Progenitor cell of endocrine pancreas (in vitro differentiated cells): ENCODE measurements at regions not wholly inside any gene's neighbourhood (a gene's known extent, or its start where the extent isn't known, plus 50 kb on each side); places are given as distances from the start of the nearest gene placed in this dataset.

Experiments
- DNase-seq: peaks from one replicate; pipeline ENCODE4 v3.0.0; 2021; ENCODE audit warnings: low spot score; ENCODE audit not compliant: unreplicated experiment
- H3K27ac Mint-ChIP-seq: 2 replicates; pipeline ENCODE4 v1.8.0; 2021; ENCODE audit warnings: mild to moderate bottlenecking, moderate library complexity, mixed read lengths
- H3K27me3 Mint-ChIP-seq: 2 replicates; pipeline ENCODE4 v1.8.0; 2021; ENCODE audit warnings: mixed read lengths
- H3K36me3 Mint-ChIP-seq: 2 replicates; pipeline ENCODE4 v1.8.0; 2022; ENCODE audit warnings: mixed read lengths; ENCODE audit not compliant: insufficient read depth
- H3K4me1 Mint-ChIP-seq: 2 replicates; pipeline ENCODE4 v1.8.0; 2021; ENCODE audit warnings: low read depth, mixed read lengths
- H3K4me3 Mint-ChIP-seq: 2 replicates; pipeline ENCODE4 v1.8.0; 2021; ENCODE audit warnings: low read depth, mild to moderate bottlenecking, moderate library complexity, mixed read lengths
- H3K9me3 Mint-ChIP-seq: 2 replicates; pipeline ENCODE4 v1.8.0; 2021; ENCODE audit warnings: low read depth, mixed read lengths
- CTCF ChIP-seq: fragments of 200-600 bp; sonication (generic); IDR thresholded peaks from one replicate; pipeline ENCODE4 v1.5.0; 2021; ENCODE audit warnings: antibody characterized with exemption, mild to moderate bottlenecking; ENCODE audit not compliant: unreplicated experiment

DNA sequence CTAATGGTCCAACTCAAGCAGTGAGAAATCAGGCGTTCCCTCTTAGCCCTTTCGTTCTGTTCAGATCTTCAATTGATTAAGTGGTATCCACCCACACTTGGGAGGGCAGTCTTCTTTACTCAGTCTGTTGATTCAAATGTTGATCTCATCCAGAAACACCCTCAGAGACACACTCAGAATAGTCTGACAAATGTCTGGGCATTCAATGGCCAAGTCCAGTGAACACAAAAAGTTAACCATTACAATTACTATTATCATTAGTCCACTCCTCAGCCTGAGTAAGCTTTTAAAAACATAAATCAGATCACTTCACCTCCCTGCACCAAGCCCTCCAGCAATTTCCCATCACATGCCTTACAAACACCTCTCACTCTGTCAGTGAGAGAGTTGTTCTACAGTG, 423.2 kb downstream of the RFPL4B start:
- Mint-ChIP-seq H3K4me1 (peaks cover 20% of the 10 kb centered on the region), H3K27me3 (no peaks in the 10 kb centered on the region), H3K4me3 (no peak overlapping the region), H3K36me3 (no peaks in the 10 kb centered on the region), H3K27ac (no peak overlapping the region), H3K9me3 (peaks cover 11% of the 10 kb centered on the region)
- DNase-seq, result no peak
- TF ChIP-seq CTCF, result no peak

DNA sequence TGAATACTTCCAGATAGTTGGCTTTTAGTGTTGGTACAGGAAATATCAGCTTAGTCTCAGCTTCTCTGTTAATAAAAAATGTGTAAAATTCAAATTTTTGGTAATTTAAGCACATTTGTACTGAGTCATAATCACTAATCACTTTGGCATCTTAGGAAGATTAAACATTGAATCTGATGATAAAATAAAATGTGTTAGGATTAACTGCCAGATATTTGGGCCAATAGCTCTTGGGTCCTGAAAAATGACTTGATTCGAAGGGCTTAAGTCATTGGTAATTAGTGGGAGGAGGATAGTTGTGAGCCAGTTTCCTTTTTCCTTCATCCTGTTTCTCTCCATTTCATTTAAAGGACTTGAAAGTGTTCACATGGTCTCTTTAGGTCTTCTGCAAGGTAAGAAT, 426.1 kb downstream of the RFPL4B start:
- no peak for DNase-seq
- TF ChIP-seq CTCF, result no peak
- H3K36me3 Mint-ChIP-seq, result no peaks in the 10 kb centered on the region
- H3K27ac Mint-ChIP-seq, result no peak overlapping the region
- no peaks in the 10 kb centered on the region for H3K27me3 Mint-ChIP-seq
- no peak overlapping the region for H3K4me3 Mint-ChIP-seq
- peaks cover 6% of the 10 kb centered on the region for H3K9me3 Mint-ChIP-seq
- H3K4me1 Mint-ChIP-seq, result peaks cover 20% of the 10 kb centered on the region

GRCh38 chr6:112774319-112774718, 427.2 kb downstream of the RFPL4B start:
- Mint-ChIP-seq H3K27me3 (no peaks in the 10 kb centered on the region), H3K4me1 (peaks cover 20% of the 10 kb centered on the region), H3K36me3 (no peaks in the 10 kb centered on the region), H3K4me3 (no peak overlapping the region), H3K9me3 (no peaks in the 10 kb centered on the region), H3K27ac (no peak overlapping the region)
- DNase-seq, result no peak
- TF ChIP-seq CTCF, result no peak

DNA sequence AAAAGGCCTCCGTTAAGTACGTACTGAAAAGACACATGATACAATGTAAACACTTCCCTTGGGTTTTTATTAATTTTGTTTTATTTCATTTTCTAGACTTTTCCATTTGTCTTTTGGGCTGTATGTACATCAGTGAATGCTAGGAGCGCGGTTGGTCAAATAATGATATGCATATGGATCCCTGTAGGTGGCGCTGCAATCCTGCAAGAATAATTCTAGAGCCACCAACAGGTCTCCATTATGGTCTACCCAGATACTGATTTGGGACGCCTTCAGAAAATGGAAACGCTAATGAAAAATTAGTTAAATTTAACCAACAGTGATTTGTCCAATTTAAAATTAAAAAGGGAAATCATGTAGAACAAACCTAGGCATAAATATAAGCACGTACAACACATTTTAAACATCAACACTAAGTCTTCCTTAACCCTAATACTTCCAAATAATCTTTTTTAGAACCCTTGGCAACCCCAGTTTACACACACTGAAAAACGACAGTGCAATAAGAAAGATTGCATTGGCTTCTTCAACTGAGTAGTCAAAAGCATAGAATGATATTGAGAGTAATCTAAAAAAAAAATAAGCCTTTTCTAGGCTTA, 433.5 kb downstream of the RFPL4B start:
- Mint-ChIP-seq H3K27ac (no peak overlapping the region), H3K36me3 (no peaks in the 10 kb centered on the region)

DNA sequence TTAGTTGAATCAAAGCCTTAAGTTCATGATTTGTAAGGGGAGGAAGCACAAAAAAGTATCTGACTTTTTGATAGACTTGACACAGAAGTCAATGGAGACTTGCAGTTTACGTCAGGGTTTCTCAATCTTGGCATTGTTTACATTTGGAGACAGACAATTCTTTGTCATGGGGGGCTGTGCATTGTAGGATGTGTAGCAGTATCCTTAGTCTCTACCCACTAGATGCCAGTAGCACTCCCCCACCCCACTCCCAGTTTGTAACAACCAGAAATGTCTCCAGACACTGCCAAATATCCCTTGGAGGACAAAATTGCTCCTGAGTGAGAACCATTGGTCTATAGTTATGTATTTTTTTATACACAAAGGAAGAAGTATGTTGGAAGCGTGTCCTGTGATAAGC, 434.1 kb downstream of the RFPL4B start:
- DNase-seq, result no peak
- H3K27ac Mint-ChIP-seq, result no peak overlapping the region
- no peaks in the 10 kb centered on the region for H3K36me3 Mint-ChIP-seq
- H3K4me1 Mint-ChIP-seq, result peaks cover 8% of the 10 kb centered on the region
- H3K4me3 Mint-ChIP-seq, result no peak overlapping the region
- no peaks in the 10 kb centered on the region for H3K27me3 Mint-ChIP-seq
- no peaks in the 10 kb centered on the region for H3K9me3 Mint-ChIP-seq
- TF ChIP-seq CTCF, result no peak

More for the DNA sequence above, 433.5 kb downstream of the RFPL4B start:
- Mint-ChIP-seq H3K4me1 (peaks cover 8% of the 10 kb centered on the region), H3K4me3 (no peak overlapping the region), H3K27me3 (no peaks in the 10 kb centered on the region), H3K9me3 (no peaks in the 10 kb centered on the region)
- peak; percentile 91 for TF ChIP-seq CTCF
- DNase-seq, result peak; percentile 66
